ENCODE measurements at regions not wholly inside any gene's neighbourhood (a gene's known extent, or its start where the extent isn't known, plus 50 kb on each side); places are given as distances from the start of the nearest gene placed in this dataset.

GRCh38 chr20:57918551-57918950 is 208.7 kb upstream of the PMEPA1 start:
- TF ChIP-seq REST (IDR thresholded peaks at IDR 0.05; ENCODE audit: insufficient replicate concordance, low read depth) (no peak), SPI1 (IDR thresholded peaks at IDR 0.05; ENCODE audit: borderline replicate concordance, low read depth) (no peak), POLR2AphosphoS5 (IDR thresholded peaks at IDR 0.05; ENCODE audit: low read depth) (no peak), GABPA (IDR thresholded peaks at IDR 0.05; ENCODE audit: low read depth) (no peak)
- no peak overlapping the region for H3K4me3 ChIP-seq (replicated peaks; ENCODE audit: insufficient read depth, low read length)
- no peaks in the 10 kb centered on the region for H3K27me3 ChIP-seq (ENCODE audit: insufficient read depth, poor library complexity, severe bottlenecking)
- no peak overlapping the region for H3K27ac ChIP-seq (replicated peaks)
- no peak for DNase-seq (ENCODE audit: low read depth in 1 of 2, low spot score in 1 of 2)

- no peak overlapping the region for H3K4me3 ChIP-seq (replicated peaks; ENCODE audit: insufficient read depth, low read length)
- no peak overlapping the region for H3K27ac ChIP-seq (replicated peaks)
- H3K27me3 ChIP-seq (ENCODE audit: insufficient read depth, poor library complexity, severe bottlenecking), result no peaks in the 10 kb centered on the region
- no peak for DNase-seq (ENCODE audit: low read depth in 1 of 2, low spot score in 1 of 2)
- TF ChIP-seq GABPA (IDR thresholded peaks at IDR 0.05; ENCODE audit: low read depth) (no peak), REST (IDR thresholded peaks at IDR 0.05; ENCODE audit: insufficient replicate concordance, low read depth) (no peak), SPI1 (IDR thresholded peaks at IDR 0.05; ENCODE audit: borderline replicate concordance, low read depth) (no peak), POLR2AphosphoS5 (IDR thresholded peaks at IDR 0.05; ENCODE audit: low read depth) (no peak), CTCF (IDR thresholded peaks at IDR 0.05; ENCODE audit: insufficient read depth, low read length) (no peak)
Measured at GRCh38 chr20:57914205-57914604, 204.4 kb upstream of the PMEPA1 start.

GRCh38 chr20:57913156-57913930 is 203.5 kb upstream of the PMEPA1 start:
- Histone ChIP-seq H3K27me3 (ENCODE audit: insufficient read depth, poor library complexity, severe bottlenecking) (no peaks in the 10 kb centered on the region), H3K27ac (replicated peaks) (no peak overlapping the region), H3K4me3 (replicated peaks; ENCODE audit: insufficient read depth, low read length) (no peak overlapping the region)
- no peak for DNase-seq (ENCODE audit: low read depth in 1 of 2, low spot score in 1 of 2)
- TF ChIP-seq GABPA (IDR thresholded peaks at IDR 0.05; ENCODE audit: low read depth) (no peak), CTCF (IDR thresholded peaks at IDR 0.05; ENCODE audit: insufficient read depth, low read length) (no peak), POLR2AphosphoS5 (IDR thresholded peaks at IDR 0.05; ENCODE audit: low read depth) (no peak), REST (IDR thresholded peaks at IDR 0.05; ENCODE audit: insufficient replicate concordance, low read depth) (no peak), SPI1 (IDR thresholded peaks at IDR 0.05; ENCODE audit: borderline replicate concordance, low read depth) (no peak)
